HEK293T (cell line): ENCODE measurements at regions not wholly inside any gene's neighbourhood (a gene's known extent, or its start where the extent isn't known, plus 50 kb on each side); places are given as distances from the start of the nearest gene placed in this dataset.

Source experiments
- CTCF ChIA-PET: fragments of 350-600 bp; formaldehyde crosslinking; extraction: SDS; loops from one replicate; lab custom pipeline; 2021; ENCODE audit warnings: antibody characterized with exemption, inconsistent platforms; lab: Yijun Ruan, JAX
- POLR2A ChIA-PET: fragments of 350-600 bp; formaldehyde crosslinking; extraction: SDS; loops from one replicate; lab custom pipeline; 2020; ENCODE audit warnings: antibody characterized with exemption, inconsistent platforms; lab: Yijun Ruan, JAX
- DNase-seq: peaks from one replicate; pipeline ENCODE4 v3.0.0; 2012; ENCODE audit warnings: mixed read lengths; ENCODE audit errors: extremely low spot score
- ARNT ChIP-seq: fragments of 450-650 bp; IDR thresholded peaks from 2 replicates; pipeline ENCODE4 v1.6.1; 2017; ENCODE audit warnings: mild to moderate bottlenecking
- BHLHE40 ChIP-seq: fragments of 450-650 bp; IDR thresholded peaks from 2 replicates; pipeline ENCODE4 v1.6.1; 2016; ENCODE audit warnings: mild to moderate bottlenecking, moderate library complexity, borderline replicate concordance
- CTBP1 ChIP-seq: fragments of 450-650 bp; IDR thresholded peaks from 2 replicates; pipeline ENCODE4 v1.6.1; 2016; ENCODE audit warnings: borderline replicate concordance
- ELF4 ChIP-seq: fragments of 450-650 bp; IDR thresholded peaks from 2 replicates; pipeline ENCODE4 v1.6.1; 2017; ENCODE audit warnings: antibody characterized with exemption
- FOXA1 ChIP-seq: fragments of 450-650 bp; IDR thresholded peaks from 2 replicates; pipeline ENCODE4 v1.6.1; 2016; ENCODE audit warnings: mild to moderate bottlenecking
- FOXK2 ChIP-seq: fragments of 450-650 bp; IDR thresholded peaks from 2 replicates; pipeline ENCODE4 v1.6.1; 2016; ENCODE audit warnings: mild to moderate bottlenecking
- FOXM1 ChIP-seq: fragments of 450-650 bp; IDR thresholded peaks from 2 replicates; pipeline ENCODE4 v1.6.1; 2017; ENCODE audit warnings: mild to moderate bottlenecking, borderline replicate concordance
- HDGF ChIP-seq: fragments of 450-650 bp; IDR thresholded peaks from 2 replicates; pipeline ENCODE4 v1.6.1; 2017; ENCODE audit warnings: antibody characterized with exemption, borderline replicate concordance
- L3MBTL2 ChIP-seq: fragments of 450-650 bp; conservative IDR thresholded peaks from 2 replicates; pipeline ENCODE4 v1.6.1; 2016; ENCODE audit warnings: mild to moderate bottlenecking
- LEF1 ChIP-seq: fragments of 450-650 bp; IDR thresholded peaks from 2 replicates; pipeline ENCODE4 v1.6.1; 2017; ENCODE audit warnings: mild to moderate bottlenecking, borderline replicate concordance
- NFRKB ChIP-seq: fragments of 450-650 bp; IDR thresholded peaks from 2 replicates; pipeline ENCODE4 v1.6.1; 2016; ENCODE audit warnings: mild to moderate bottlenecking, moderate library complexity
- PKNOX1 ChIP-seq: fragments of 450-650 bp; IDR thresholded peaks from 2 replicates; pipeline ENCODE4 v1.6.1; 2016
- SP1 ChIP-seq: fragments of 450-650 bp; IDR thresholded peaks from 2 replicates; pipeline ENCODE4 v1.6.1; 2017
- SUZ12 ChIP-seq: fragments of 450-650 bp; IDR thresholded peaks from 2 replicates; pipeline ENCODE4 v1.6.1; 2016; ENCODE audit warnings: mild to moderate bottlenecking
- TARDBP ChIP-seq: fragments of 450-650 bp; IDR thresholded peaks from 2 replicates; pipeline ENCODE4 v1.6.1; 2016
- ZNF384 ChIP-seq: fragments of 450-650 bp; IDR thresholded peaks from 2 replicates; pipeline ENCODE4 v1.6.1; 2016

- ChIA-PET CTCF (no interaction called here), POLR2A (no interaction called here)
- TF ChIP-seq SUZ12 (no peak), HDGF (no peak), FOXM1 (no peak), SP1 (no peak), TARDBP (no peak), ARNT (no peak), CTBP1 (no peak), LEF1 (no peak), FOXA1 (no peak), BHLHE40 (no peak), ZNF384 (no peak), NFRKB (no peak), FOXK2 (no peak), L3MBTL2 (no peak), ELF4 (no peak), PKNOX1 (no peak)
- no peak for DNase-seq
Measured at GRCh38 chr10:4595719-4596319, 230.2 kb upstream of the AKR1E2 start.

GRCh38 chr10:4590807-4591206, 235.2 kb upstream of the AKR1E2 start:
- POLR2A ChIA-PET, result no interaction called here
- TF ChIP-seq FOXK2, result no peak
- TF ChIP-seq NFRKB, result no peak
- no peak for TF ChIP-seq CTBP1
- no peak for TF ChIP-seq SUZ12
- TF ChIP-seq HDGF, result no peak
- no peak for TF ChIP-seq PKNOX1
- TF ChIP-seq FOXM1, result no peak
- TF ChIP-seq TARDBP, result no peak
- TF ChIP-seq L3MBTL2, result no peak
- no peak for DNase-seq
- CTCF ChIA-PET, result no interaction called here

- ChIA-PET CTCF (no interaction called here), POLR2A (no interaction called here)
- TF ChIP-seq LEF1 (no peak), FOXA1 (no peak), BHLHE40 (no peak), L3MBTL2 (no peak), SUZ12 (no peak)
- no peak for DNase-seq
Measured at GRCh38 chr10:4588824-4589223, 237.2 kb upstream of the AKR1E2 start.

GRCh38 chr10:4587466-4587865, 238.5 kb upstream of the AKR1E2 start:
- CTCF ChIA-PET, result no interaction called here
- TF ChIP-seq PKNOX1 (no peak), L3MBTL2 (no peak)
- POLR2A ChIA-PET, result no interaction called here
- no peak for DNase-seq

- ChIA-PET POLR2A (no interaction called here), CTCF (no interaction called here)
- no peak for DNase-seq
- TF ChIP-seq ELF4, result no peak
- TF ChIP-seq TARDBP, result no peak
- no peak for TF ChIP-seq L3MBTL2
- no peak for TF ChIP-seq SP1
- no peak for TF ChIP-seq CTBP1
- TF ChIP-seq HDGF, result no peak
- no peak for TF ChIP-seq PKNOX1
- no peak for TF ChIP-seq FOXK2
- no peak for TF ChIP-seq ZNF384
- no peak for TF ChIP-seq NFRKB
Measured at GRCh38 chr10:4586776-4587175, 239.2 kb upstream of the AKR1E2 start.

GRCh38 chr10:4581929-4582328, 244.1 kb upstream of the AKR1E2 start:
- POLR2A ChIA-PET, result no interaction called here
- TF ChIP-seq ELF4 (no peak), TARDBP (no peak), BHLHE40 (no peak), SUZ12 (no peak), ZNF384 (no peak), L3MBTL2 (no peak), LEF1 (no peak), FOXK2 (no peak), HDGF (no peak), ARNT (no peak), CTBP1 (no peak)
- CTCF ChIA-PET, result interaction anchor here (0.9 kb wide), 1 partner anchor 27 kb away, joined by 3 read pairs; no protein-coding TSS in a partner anchor

GRCh38 chr10:4579844-4580243, 246.2 kb upstream of the AKR1E2 start:
- TF ChIP-seq ARNT (no peak), L3MBTL2 (no peak), NFRKB (no peak), HDGF (no peak), TARDBP (no peak), FOXK2 (no peak), LEF1 (no peak)
- CTCF ChIA-PET, result no interaction called here
- POLR2A ChIA-PET, result no interaction called here

More at GRCh38 chr10:4581929-4582328, 244.1 kb upstream of the AKR1E2 start:
- DNase-seq, result no peak

More at GRCh38 chr10:4579844-4580243, 246.2 kb upstream of the AKR1E2 start:
- DNase-seq, result no peak
